HG03039 (cell line): ENCODE measurements at regions not wholly inside any gene's neighbourhood (a gene's known extent, or its start where the extent isn't known, plus 50 kb on each side); places are given as distances from the start of the nearest gene placed in this dataset.
"Not testable (repeated sequence)": the region's sequence is repeated elsewhere in the genome, so short reads cannot be mapped to it uniquely, and the experiment has no call there.

Experiments
- ATAC-seq: cut with Tn5 transposase; IDR thresholded peaks from one replicate; pipeline ENCODE4 v1.9.1; 2021; ENCODE audit warnings: mild to moderate bottlenecking, moderate library complexity; ENCODE audit not compliant: unreplicated experiment

GRCh38 chr21:10426812-10427211 lies 94.6 kb upstream of the TPTE start:
- not testable (repeated sequence) for ATAC-seq

DNA sequence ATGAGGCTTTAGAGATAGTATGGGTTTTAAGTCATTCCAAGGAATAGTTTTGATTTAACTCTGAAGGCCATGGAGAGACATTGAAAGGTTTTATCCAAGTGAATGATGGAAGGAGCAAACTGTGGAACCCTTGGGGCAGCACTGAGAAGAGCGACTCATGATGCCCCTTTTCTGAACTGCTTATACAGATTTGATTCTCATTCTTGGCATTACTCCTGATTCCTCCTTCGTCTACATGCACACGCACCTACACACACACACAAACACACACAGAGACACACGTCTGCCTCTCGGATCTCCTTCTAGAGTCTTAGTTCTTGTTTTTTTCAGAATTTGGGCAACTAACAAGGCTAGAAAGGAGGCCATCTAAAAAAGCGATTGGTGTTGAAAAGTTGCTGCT lies 94.1 kb upstream of the TPTE start:
- not testable (repeated sequence) for ATAC-seq

DNA sequence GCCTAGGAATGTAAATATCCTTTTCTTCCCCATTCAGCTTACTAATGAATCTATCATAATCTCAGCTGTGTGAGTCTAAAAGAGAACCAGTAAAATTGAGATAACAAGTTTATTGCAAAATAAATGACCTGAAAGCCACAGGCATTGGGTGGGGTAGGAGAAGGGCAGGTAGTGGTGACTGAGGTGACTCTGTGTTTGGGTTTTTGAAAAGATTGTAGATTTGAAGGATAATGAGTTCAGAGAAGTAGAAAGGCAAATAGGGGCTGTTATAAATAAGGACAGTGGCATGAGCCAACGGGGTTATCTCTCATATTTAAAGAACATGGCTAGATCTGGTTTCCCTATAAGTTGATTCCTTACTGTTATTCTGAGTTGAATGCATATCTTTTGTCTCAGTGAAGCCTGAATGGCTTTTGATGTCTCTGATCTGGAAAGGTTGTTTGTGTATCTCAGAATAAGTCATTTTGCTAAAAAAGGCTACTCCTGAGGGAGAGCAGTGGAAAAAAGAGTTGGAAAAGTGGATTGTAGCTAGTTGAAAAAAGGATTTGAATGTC lies 92.3 kb upstream of the TPTE start:
- ATAC-seq = not testable (repeated sequence)

GRCh38 chr21:10430005-10430404 lies 91.4 kb upstream of the TPTE start:
- ATAC-seq = no peak

DNA sequence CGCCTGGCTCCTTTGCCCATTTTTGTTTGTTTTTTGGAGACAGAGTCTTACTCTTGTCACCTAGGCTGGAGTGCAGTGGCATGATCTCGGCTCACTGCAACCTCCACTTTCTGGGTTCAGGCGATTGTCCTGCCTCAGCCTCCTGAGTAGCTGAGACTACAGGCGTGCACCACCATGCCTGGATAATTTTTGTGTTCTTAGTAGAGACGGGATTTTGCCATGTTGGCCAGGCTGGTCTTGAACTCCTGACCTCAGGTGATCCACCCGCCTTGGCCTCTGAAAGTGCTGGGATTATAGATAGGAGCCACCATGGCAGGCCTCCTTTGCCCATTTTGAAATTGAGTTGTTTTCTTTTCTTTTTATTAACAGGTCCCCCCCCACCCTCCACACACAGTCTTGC lies 89.4 kb upstream of the TPTE start:
- not testable (repeated sequence) for ATAC-seq

DNA sequence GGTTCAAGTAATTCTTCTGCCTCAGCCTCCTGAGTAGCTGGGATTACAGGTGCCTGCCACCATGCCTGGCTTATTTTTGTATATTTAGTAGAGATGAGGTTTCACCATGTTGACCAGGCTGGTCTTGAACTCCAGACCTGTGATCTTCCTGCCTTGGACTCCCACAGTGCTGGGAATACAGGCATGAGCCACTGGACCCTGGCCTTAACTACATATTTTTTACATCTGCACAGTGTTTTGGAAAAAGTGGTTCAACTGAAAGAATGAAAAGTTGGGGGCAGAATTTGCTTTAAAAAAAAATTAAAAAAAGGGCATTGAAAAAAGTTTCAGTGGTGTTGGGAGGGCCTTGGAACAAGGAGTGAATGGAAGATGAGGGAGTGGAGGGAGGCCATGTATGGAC lies 88.9 kb upstream of the TPTE start:
- ATAC-seq = not testable (repeated sequence)

- not testable (repeated sequence) for ATAC-seq
These were observed 83.4 kb upstream of the TPTE start for GRCh38 chr21:10437977-10438376.

GRCh38 chr21:10440639-10441038 lies 80.7 kb upstream of the TPTE start:
- not testable (repeated sequence) for ATAC-seq

GRCh38 chr21:10442018-10442417 lies 79.4 kb upstream of the TPTE start:
- ATAC-seq = not testable (repeated sequence)

GRCh38 chr21:10445685-10446084 lies 75.7 kb upstream of the TPTE start:
- ATAC-seq = not testable (repeated sequence)

DNA sequence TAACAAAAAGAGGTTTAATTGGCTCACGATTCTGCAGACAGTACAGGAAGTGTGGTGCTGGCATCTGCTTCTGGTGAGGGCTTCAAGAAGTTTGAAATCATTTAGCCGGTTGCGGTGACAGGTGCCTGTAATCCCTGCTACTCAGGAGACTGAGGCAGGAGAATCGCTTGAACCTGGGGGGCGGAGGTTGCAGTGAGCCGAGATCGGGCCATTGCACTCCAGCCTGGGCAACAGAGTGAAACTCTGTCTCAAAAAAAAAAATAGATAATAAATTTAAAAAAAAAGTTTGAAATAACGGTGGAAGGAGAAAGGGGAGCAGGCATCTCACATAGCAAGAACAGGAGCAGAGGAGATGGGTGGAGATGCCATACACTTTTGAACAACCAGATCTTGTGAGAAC lies 71.9 kb upstream of the TPTE start:
- ATAC-seq = not testable (repeated sequence)

DNA sequence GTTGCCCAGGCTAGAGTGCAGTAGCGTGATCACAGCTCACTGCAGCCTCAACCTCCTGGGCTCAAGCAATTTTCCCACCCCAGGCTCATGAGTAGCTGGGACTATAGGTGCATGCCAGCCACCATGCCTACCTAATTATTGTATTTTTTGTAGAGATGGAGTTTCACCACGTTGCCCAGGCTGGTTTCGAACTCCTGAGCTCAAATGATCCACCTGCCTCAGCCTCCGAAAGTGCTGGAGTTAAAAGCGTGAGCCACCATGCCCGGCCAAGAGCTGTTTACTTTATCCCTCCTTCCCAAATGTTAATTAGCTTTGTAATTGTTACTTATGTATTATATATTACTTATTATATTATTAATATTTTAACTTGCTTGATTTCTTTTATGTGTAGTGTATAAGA lies 70.1 kb upstream of the TPTE start:
- ATAC-seq = not testable (repeated sequence)

GRCh38 chr21:10457765-10458164 lies 63.6 kb upstream of the TPTE start:
- not testable (repeated sequence) for ATAC-seq

DNA sequence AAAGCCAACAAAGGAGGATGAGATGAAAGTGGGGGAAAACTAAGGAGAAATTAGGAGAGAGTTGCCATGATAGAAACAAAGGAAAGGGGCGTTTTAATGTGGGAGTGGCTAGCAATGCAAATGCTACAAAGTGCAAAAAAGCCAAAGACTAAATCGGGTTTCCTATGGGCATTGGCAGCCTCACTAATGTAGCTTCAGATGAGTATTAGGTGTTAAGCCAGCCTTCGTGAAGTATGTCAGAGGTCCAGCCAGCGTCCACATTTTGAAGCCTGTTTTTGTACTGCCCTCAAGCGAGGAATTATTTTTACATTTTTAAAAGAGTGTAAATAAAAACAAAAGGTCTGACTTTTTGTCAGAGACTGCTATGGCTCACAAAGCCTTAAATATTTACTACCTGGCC lies 60.4 kb upstream of the TPTE start:
- ATAC-seq = not testable (repeated sequence)

- not testable (repeated sequence) for ATAC-seq
These were observed 59.9 kb upstream of the TPTE start for GRCh38 chr21:10461445-10461844.

GRCh38 chr21:10463156-10463555 lies 58.2 kb upstream of the TPTE start:
- no peak for ATAC-seq

GRCh38 chr21:10464975-10465374 lies 56.4 kb upstream of the TPTE start:
- no peak for ATAC-seq

DNA sequence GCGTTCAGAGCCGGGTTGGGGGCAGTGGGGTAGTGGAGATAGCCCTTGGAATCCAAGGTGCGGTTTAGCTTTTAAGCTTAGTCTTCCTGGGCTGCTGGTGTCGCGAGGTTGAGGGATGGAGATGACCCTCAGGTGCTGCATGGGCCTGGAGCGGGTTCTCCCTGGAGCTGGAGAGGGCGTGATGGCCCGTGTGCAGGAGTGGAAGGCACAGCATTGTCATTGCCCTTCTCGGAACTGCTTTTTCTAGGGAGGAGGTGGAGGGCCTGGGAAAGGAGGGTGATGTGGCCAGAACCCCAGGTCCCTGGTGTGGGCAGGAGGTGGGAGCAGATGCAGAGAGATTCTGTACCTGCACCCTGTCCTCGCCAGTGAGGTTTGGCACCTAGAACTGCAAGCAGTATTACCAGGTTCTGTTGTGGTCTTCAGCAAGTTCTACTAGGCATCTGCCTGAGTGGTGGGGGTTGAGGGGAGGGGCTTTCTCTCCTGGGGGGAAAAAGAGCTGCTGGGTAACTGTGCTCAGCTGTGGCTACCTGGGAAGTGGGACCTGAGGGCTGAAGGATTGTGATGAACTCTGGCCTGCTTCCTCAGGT lies 55.8 kb upstream of the TPTE start:
- not testable (repeated sequence) for ATAC-seq

DNA sequence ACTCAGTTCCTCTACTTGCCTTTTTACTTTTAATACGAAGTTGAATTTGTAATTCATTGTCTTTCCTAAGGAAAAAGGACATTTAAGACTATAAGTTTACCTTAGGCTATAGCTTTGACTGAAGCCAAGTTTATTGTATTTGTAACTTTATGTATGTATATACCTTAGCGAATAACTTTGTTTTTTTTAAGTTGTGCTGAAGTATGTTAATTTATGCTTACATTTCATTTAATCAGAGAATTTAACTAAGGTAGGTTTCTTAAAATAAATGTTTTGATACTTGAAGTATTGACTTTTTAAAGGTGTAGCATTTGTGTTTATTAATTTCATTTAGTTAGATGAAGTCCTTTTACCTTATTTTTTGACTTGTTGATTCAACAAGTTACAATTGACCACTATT lies 55.2 kb upstream of the TPTE start:
- ATAC-seq = no peak
